IPS-11a (cell line): ENCODE measurements at regions not wholly inside any gene's neighbourhood (a gene's known extent, or its start where the extent isn't known, plus 50 kb on each side); places are given as distances from the start of the nearest gene placed in this dataset.

Source experiments
- H3K4me3 ChIP-seq: one replicate; pipeline ENCODE4 v1.5.1; 2013; ENCODE audit warnings: low read depth, low read length, control low read depth

- H3K4me3 ChIP-seq: no peak overlapping the region
Observed at GRCh38 chr6:155964544-155964943, 508.9 kb upstream of the NOX3 start.

DNA sequence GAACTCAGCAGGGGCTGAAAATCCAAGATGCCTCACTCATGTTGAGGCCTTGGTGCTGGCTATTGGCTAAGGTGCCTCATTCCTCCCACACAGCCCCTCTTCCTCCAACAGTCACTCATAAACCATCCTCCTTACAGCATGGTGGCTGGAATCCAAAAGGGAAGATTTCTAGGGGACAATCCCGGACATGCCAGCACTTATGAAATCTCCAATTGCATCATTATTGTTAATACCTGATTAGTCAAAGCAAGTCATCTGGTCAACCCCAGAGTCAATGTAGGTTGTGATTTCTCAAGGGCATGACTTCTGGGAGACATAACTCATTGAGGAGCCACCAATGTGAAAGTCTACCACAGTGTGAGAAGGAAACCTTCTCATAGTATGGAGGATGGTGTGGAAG is 506.6 kb upstream of the NOX3 start:
- no peak overlapping the region for H3K4me3 ChIP-seq

DNA sequence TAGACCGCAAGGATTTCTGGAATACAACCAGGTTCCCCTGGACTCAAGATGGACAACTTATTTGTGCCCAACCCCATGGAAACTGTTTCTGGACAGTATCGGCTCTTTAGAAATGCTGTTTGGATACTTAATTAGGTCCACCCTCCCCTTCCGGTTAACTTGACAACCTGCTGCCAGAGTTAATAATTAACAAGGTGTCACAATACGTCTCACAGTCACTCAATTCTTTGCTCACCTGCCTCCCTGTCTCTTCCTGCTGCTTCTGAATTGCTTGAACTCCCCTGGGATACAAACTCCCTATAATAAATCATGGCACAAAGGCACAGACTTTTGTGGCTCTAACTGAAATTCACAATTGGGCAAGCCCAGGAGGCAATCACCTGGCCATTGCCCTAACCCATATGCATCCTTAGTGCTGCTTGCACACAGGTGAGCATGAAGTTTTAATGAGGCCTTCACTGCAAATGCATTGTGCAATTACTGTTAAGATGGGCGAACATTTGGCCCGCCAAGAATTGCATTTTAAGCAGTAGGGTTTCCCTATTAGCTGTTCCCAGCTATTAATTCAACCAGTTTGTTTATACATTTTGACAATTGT is 504.4 kb upstream of the NOX3 start:
- H3K4me3 ChIP-seq: no peak overlapping the region

- H3K4me3 ChIP-seq: no peak overlapping the region
Observed at GRCh38 chr6:155958550-155958949, 502.9 kb upstream of the NOX3 start.

DNA sequence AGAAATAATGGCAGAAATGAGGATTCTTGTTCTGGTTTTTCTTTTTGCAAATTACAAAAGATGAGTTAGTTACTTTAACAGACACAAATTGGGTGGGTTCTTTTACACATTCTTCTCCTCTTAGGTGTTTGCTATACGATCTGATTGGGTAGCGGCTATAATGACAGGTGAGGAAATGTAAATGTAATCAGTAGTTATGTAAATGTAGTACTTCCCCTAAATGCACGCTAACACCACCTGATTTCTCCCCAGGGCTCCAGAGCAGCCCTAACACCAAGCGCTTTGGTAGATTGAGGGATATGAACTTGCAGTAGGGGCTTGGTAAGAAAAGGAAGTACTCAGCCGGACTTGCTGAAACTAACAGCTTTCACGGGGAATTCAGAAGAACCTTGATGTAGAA is 499.4 kb upstream of the NOX3 start:
- H3K4me3 ChIP-seq: no peak overlapping the region

DNA sequence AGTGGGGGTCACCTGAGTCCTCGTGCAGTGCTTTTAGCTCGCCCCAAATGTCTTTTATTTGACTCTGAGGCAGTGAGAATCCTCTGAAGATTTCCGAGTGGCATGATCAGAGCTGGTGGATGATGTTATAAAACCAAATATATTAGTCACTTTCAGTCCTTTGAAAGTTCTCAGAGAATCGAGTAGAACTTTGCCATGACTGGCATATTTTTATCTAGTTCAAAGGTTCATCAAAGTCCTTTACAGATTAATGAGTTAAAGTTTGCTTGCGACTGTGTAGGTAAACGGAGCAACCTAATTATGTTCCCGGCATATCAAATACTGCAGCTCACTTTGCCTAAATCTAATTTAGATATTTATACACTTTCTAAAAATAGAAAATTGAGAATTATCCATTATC is 498.5 kb upstream of the NOX3 start:
- H3K4me3 ChIP-seq: no peak overlapping the region

DNA sequence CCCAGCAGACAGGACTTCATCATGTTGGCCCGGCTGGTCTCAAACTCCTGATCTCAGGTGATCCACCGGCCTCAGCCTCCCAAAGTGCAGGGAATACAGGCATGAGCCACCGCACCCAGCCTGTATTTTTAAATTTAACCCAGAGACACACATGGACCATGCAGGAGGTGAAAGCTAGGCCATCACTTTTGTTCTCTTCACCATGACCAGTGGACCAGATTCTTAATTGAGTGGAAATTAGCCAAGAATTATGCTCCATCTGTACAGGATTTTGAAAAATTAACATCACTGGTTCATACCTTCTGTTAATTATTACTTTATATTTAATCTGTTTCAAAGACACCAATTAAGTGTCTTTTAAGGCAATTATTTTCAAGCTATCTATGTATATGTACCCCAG is 493.6 kb upstream of the NOX3 start:
- H3K4me3 ChIP-seq: no peak overlapping the region

DNA sequence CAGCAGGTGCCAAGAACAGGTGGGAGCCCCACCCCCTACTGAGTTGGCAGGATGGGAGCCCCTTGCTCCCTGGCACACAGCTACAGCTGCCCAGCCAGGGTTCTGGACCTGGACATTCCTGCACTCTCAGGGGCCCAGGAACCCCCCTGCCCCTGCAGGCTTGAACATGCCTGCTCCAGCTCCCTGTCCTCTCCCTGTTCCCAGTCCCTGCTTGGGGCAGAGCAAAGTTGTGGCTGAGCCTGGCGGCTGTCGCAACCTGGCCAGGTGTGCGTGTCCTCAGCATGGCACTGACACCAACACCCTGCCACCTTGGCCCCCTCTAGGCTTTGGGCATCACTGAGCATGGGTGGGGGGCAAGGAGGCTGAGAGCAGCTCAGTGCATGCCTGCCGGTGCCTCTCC is 491.2 kb upstream of the NOX3 start:
- no peak overlapping the region for H3K4me3 ChIP-seq

DNA sequence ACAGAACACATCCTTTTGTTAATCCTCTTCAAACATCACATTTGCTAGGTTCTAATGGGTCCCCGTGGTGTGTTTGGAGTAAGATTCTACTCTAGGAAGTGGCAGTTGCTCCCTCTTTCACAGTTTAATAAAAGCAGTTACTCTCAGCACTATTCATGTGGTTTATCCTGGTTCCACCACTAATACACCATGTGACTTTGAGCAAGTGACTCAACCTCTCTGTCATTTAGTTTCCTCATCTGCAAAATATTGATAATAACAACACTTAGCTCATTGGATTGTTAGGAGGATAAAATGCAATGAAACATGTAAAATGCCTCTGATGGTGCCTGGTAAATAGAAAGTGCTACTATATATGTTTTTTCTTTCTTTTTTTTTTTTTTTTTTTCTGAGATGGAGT is 488.0 kb upstream of the NOX3 start:
- H3K4me3 ChIP-seq: no peak overlapping the region

GRCh38 chr6:155939253-155939652 is 483.6 kb upstream of the NOX3 start:
- H3K4me3 ChIP-seq: no peak overlapping the region

- H3K4me3 ChIP-seq: no peak overlapping the region
Observed at GRCh38 chr6:155936551-155936950, 480.9 kb upstream of the NOX3 start.

DNA sequence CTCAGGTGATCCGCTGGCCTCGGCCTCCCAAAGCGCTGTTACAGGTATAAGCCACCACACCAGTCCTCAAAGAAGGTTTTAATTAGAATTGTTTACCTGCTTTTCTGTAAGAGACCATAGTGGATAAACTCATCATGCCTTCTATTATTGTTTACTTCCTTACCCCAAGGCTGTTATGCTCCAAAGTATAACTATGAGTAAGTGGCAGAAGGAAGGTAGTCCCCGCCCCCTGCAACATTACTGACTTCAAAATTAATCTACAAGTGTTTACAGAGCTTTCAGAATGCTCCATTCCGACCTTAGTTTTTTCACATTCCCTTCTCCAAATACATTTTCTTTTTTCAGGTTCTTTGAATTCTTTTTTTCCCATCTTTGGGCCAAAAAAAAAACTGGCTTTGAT is 480.5 kb upstream of the NOX3 start:
- H3K4me3 ChIP-seq: no peak overlapping the region

- no peak overlapping the region for H3K4me3 ChIP-seq
Observed at GRCh38 chr6:155916846-155917624, 461.4 kb upstream of the NOX3 start.

GRCh38 chr6:155915651-155916050 is 460.0 kb upstream of the NOX3 start:
- no peak overlapping the region for H3K4me3 ChIP-seq

DNA sequence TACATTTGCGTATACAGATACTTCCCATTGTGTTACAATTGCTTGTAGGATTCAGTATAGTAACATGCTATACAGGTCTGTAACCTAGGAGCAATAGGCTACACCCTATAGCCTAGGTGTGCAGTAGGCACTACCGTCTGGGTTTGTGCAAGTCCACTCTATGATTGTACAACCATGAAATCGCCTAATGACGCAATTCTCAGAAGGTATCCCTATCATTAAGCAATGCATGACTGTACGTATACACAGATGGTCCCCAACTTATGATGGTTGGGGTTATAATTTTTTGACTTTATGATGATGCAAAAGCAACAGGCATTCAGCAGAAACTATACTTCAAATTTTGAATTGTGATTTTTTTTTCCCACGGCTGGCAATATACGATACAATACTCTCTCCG is 458.2 kb upstream of the NOX3 start:
- no peak overlapping the region for H3K4me3 ChIP-seq

GRCh38 chr6:155909710-155910109 is 454.1 kb upstream of the NOX3 start:
- H3K4me3 ChIP-seq: no peak overlapping the region

- no peak overlapping the region for H3K4me3 ChIP-seq
Observed at GRCh38 chr6:155895641-155896040, 440.0 kb upstream of the NOX3 start.

DNA sequence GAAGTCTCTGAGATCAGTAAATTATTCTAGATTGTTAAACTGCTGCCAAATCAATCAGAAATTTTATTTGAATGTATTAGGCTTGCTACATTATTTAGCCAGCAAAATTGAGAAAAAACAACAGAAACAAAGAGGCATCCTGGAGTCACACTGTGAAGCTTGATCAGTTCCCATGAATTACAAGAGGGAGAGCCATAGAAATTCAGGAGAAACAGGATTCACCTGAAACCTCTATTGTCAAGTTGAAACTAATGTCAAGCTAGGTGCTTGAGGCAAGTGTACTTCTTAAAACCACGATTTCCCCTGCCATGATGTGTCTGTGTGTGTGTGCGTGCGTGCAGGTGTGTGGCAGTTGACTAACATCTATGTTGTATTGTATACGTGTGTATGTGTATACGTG is 439.1 kb upstream of the NOX3 start:
- no peak overlapping the region for H3K4me3 ChIP-seq

DNA sequence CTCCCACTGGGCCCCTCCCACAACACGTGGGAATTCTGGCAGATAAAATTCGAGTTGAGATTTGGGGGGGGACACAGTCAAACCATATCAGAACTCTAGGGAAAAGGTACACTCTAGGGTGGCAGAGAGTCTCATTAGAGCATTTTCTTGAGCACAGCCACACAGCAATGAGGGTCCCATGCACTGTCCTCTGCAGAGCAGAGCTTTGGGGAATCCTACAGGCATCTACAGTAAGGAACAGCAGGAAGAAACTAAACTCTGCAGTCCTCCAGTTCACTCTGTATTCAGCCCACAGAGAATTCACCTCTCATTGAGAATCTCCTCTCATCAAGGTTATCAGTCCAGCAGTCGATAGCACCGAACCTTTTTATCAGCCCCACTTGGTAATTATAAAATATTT is 438.6 kb upstream of the NOX3 start:
- no peak overlapping the region for H3K4me3 ChIP-seq

DNA sequence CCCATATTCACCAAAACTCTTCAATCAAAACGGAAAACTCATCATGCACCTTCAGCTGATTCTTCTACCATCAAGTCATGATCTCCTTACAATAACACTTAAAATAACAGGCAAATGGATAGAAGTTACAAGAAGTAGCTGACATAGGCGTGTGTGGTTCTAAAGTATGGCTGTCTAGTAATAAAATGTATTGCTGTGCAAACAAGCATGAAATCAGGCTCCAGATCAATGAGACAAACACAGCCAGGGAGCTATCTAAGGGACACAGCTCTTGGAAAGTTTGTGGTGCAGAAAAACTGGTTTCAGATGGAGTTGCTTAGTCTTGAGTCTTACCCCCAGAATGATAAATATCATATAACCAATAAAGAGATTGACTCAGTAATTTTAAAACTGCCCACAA is 434.8 kb upstream of the NOX3 start:
- no peak overlapping the region for H3K4me3 ChIP-seq

- H3K4me3 ChIP-seq: no peak overlapping the region
Observed at GRCh38 chr6:155889410-155889809, 433.8 kb upstream of the NOX3 start.

- no peak overlapping the region for H3K4me3 ChIP-seq
Observed at GRCh38 chr6:155887421-155887820, 431.8 kb upstream of the NOX3 start.

DNA sequence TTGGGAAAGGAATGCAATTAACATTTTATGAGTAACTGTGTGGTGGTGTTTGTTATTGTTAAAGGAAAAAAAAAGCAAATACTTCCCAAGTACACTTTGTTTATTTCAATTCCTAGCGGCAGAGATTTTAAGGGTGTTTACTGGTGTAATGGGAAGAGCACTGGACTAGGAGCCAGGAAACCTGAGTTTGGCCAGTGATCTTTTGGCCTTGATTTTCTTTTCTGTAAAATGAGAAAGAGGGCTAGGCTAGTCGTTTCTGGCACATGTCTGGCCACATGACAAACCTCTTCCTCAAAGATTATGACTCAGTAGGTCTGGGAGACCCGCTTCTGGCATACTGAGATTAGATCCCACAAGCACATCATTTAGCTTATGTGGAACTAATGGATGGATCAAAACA is 428.1 kb upstream of the NOX3 start:
- H3K4me3 ChIP-seq: no peak overlapping the region
